ENCODE measurements at regions not wholly inside any gene's neighbourhood (a gene's known extent, or its start where the extent isn't known, plus 50 kb on each side); places are given as distances from the start of the nearest gene placed in this dataset.
"Not testable (repeated sequence)": the region's sequence is repeated elsewhere in the genome, so short reads cannot be mapped to it uniquely, and the experiment has no call there.

DNA sequence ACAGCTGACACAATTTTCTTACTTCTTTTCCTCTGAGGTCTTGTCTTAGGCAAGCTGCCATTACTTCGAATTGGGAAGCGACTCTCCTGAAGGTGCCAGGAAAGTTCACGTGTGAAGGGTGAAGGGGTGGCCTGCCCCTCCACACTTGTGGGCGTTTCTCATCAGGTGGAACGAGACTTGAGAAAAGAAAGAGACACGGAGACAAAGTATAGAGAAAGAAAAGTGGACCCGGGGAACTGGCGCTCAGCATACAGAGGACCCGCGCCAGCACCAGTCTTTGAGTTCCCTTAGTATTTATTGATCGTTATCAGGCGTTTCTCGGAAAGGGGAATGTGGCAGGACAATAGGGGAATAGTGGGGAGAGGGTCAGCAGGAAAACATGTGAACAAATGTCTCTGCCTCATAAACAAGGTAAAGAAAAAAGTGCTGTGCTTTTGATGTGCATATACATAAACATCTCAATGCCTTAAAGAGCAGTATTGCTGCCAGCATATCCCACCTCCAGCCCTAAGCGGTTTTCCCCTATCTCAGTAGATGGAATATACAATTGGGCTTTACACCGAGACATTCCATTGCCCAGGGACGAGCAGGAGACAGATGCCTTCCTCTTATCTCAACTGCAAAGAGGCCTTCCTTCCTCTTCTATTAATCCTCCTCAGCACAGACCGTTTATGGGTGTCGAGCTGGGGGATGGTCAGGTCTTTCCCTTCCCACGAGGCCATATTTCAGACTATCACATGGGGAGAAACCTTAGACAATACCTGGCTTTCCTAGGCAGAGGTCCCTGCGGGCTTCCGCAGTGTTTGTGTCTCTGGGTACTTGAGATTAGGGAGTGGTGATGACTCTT is 367.0 kb upstream of the SGCG start:
- not testable (repeated sequence) for H3K27me3 Mint-ChIP-seq; H3K27ac Mint-ChIP-seq; H3K36me3 Mint-ChIP-seq (ENCODE audit: low read depth); H3K4me3 Mint-ChIP-seq; H3K4me1 Mint-ChIP-seq (ENCODE audit: low read depth); H3K9me3 Mint-ChIP-seq

DNA sequence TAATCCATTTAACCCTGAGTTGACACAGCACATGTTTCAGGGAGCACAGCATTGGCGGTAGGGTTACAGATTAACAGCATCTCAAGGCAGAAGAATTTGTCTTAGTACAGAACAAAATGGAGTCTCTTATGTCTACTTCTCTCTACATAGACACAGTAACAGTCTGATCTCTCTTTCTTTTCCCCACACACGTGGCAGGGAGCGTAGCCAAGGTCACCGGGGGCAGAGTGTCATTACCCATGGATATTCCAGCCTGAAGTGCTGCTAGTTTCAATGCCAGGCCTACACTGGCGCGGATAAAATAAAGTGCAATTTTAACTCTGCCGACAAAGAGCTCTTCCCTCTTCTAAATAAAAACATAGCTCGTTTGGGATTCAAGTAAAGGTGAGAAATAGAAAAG is 366.3 kb upstream of the SGCG start:
- H3K9me3 Mint-ChIP-seq; H3K4me3 Mint-ChIP-seq; H3K27ac Mint-ChIP-seq; H3K36me3 Mint-ChIP-seq (ENCODE audit: low read depth); H3K4me1 Mint-ChIP-seq (ENCODE audit: low read depth); H3K27me3 Mint-ChIP-seq: not testable (repeated sequence)

GRCh38 chr13:22821589-22821988 is 359.2 kb upstream of the SGCG start:
- Mint-ChIP-seq H3K27me3 (peaks cover 9% of the 10 kb centered on the region), H3K9me3 (peaks cover 4% of the 10 kb centered on the region), H3K27ac (no peak overlapping the region), H3K4me3 (no peak overlapping the region), H3K4me1 (ENCODE audit: low read depth) (no peaks in the 10 kb centered on the region), H3K36me3 (ENCODE audit: low read depth) (no peaks in the 10 kb centered on the region)

GRCh38 chr13:22825186-22825585 is 355.6 kb upstream of the SGCG start:
- H3K4me3 Mint-ChIP-seq = no peak overlapping the region
- H3K27me3 Mint-ChIP-seq = peaks cover 6% of the 10 kb centered on the region
- H3K27ac Mint-ChIP-seq = no peak overlapping the region
- no peaks in the 10 kb centered on the region for H3K4me1 Mint-ChIP-seq (ENCODE audit: low read depth)
- no peaks in the 10 kb centered on the region for H3K36me3 Mint-ChIP-seq (ENCODE audit: low read depth)
- peaks cover under 1% of the 10 kb centered on the region for H3K9me3 Mint-ChIP-seq

GRCh38 chr13:22828081-22828480 is 352.7 kb upstream of the SGCG start:
- no peak overlapping the region for H3K27ac Mint-ChIP-seq
- no peak overlapping the region for H3K4me3 Mint-ChIP-seq
- no peaks in the 10 kb centered on the region for H3K9me3 Mint-ChIP-seq
- peaks cover 6% of the 10 kb centered on the region for H3K27me3 Mint-ChIP-seq
- H3K4me1 Mint-ChIP-seq (ENCODE audit: low read depth) = no peaks in the 10 kb centered on the region
- H3K36me3 Mint-ChIP-seq (ENCODE audit: low read depth) = no peaks in the 10 kb centered on the region

GRCh38 chr13:22836475-22836874 is 344.3 kb upstream of the SGCG start:
- no peak overlapping the region for H3K27ac Mint-ChIP-seq
- no peaks in the 10 kb centered on the region for H3K4me1 Mint-ChIP-seq (ENCODE audit: low read depth)
- peaks cover 5% of the 10 kb centered on the region for H3K9me3 Mint-ChIP-seq
- peaks cover 40% of the 10 kb centered on the region for H3K27me3 Mint-ChIP-seq
- H3K4me3 Mint-ChIP-seq = no peak overlapping the region
- no peaks in the 10 kb centered on the region for H3K36me3 Mint-ChIP-seq (ENCODE audit: low read depth)

GRCh38 chr13:22837980-22838647 is 342.7 kb upstream of the SGCG start:
- H3K9me3 Mint-ChIP-seq = peaks cover 5% of the 10 kb centered on the region
- H3K4me3 Mint-ChIP-seq = no peak overlapping the region
- H3K27me3 Mint-ChIP-seq = peaks cover 40% of the 10 kb centered on the region
- no peak overlapping the region for H3K27ac Mint-ChIP-seq
- no peaks in the 10 kb centered on the region for H3K4me1 Mint-ChIP-seq (ENCODE audit: low read depth)
- H3K36me3 Mint-ChIP-seq (ENCODE audit: low read depth) = no peaks in the 10 kb centered on the region

DNA sequence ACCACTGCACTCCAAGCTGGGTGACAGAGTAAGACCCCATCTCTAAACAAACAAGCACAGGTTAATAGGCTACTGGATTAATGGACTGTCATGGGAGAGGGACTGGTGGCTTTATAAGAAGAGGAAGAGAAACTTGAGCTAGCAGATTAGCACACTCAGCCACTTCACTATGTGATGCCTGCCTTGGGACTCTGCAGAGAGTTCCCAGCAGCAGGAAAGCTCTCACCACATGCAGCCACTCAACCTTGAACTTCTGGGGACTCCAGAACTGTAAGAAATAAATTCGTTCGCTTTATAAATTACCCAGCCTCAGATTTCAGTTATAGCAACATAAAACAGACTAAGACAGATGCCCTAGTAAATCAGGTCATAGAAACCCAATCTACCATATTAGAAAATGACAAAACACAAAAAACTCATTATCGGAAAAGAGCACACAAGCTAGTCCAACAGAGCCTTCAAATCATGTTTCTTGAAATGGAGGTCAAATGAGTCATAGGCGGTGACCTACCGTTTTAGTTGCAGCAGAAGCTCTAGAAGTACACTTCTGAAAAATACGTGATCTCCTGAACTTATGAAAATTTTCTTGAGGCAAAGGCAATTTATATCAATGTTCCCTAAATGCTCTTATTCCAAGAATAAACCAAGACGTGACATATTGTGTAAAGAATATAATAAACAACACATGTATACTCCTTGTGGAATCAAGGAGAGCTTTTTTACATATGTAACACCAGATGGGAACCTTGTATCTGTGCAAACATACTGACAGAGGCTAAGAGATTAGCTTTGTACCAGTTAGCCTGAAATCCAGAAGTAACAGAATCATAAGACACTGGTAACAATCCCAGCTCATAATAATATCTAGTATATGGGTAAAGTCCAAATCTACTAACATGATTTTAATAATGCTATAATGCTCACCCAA is 340.9 kb upstream of the SGCG start:
- Mint-ChIP-seq H3K4me3 (no peak overlapping the region), H3K36me3 (ENCODE audit: low read depth) (no peaks in the 10 kb centered on the region), H3K27me3 (peaks cover 40% of the 10 kb centered on the region), H3K4me1 (ENCODE audit: low read depth) (no peaks in the 10 kb centered on the region), H3K27ac (no peak overlapping the region), H3K9me3 (peaks cover 5% of the 10 kb centered on the region)

DNA sequence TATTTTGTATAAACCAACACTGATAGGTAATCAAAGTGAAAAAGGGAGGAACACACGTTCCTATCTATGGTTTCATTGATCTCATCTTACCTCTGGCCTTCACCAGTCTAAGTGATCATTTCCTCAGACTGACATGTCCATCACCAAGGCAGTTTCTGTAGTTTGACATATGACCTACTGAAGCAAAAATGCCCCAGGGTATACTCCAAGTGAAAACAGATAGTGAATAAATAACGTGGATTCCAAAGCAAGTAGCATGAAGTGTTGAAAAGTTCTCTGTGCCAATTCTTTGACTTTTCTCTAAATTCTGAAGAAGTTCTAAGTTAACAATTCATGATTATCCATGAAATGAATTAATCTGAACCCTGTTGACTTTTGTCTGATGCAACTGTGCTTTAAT is 334.2 kb upstream of the SGCG start:
- Mint-ChIP-seq H3K36me3 (ENCODE audit: low read depth) (no peaks in the 10 kb centered on the region), H3K4me3 (no peak overlapping the region), H3K9me3 (no peaks in the 10 kb centered on the region), H3K4me1 (ENCODE audit: low read depth) (no peaks in the 10 kb centered on the region), H3K27ac (no peak overlapping the region), H3K27me3 (no peaks in the 10 kb centered on the region)

DNA sequence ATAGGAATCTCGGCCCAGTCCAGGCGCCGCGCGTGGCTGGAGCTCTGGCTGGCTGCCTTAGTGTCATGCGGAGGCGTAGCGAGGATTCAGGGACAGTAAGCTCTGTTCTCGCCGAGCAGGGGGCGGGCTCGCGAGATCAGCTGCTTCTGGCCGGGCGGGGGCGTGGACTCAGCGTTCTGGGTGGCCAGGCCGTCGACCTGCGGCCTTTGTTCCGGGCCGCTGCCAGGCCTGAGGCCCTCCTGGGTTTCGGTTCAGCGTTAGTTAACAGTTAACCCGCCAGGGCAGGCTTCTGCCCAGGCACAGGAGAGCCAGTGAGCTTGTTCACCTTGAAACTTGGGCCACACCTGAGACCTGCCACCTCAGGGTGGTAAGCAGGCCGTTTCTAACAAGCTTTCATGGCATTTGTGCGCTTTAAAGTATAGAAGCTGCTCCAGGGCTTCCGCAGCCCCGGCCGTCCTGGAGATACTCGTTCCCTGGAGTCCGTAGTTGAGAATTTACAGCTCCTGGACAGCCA is 332.2 kb upstream of the SGCG start:
- H3K4me3 Mint-ChIP-seq = no peak overlapping the region
- H3K9me3 Mint-ChIP-seq = no peaks in the 10 kb centered on the region
- no peaks in the 10 kb centered on the region for H3K36me3 Mint-ChIP-seq (ENCODE audit: low read depth)
- no peaks in the 10 kb centered on the region for H3K27me3 Mint-ChIP-seq
- no peaks in the 10 kb centered on the region for H3K4me1 Mint-ChIP-seq (ENCODE audit: low read depth)
- H3K27ac Mint-ChIP-seq = no peak overlapping the region

DNA sequence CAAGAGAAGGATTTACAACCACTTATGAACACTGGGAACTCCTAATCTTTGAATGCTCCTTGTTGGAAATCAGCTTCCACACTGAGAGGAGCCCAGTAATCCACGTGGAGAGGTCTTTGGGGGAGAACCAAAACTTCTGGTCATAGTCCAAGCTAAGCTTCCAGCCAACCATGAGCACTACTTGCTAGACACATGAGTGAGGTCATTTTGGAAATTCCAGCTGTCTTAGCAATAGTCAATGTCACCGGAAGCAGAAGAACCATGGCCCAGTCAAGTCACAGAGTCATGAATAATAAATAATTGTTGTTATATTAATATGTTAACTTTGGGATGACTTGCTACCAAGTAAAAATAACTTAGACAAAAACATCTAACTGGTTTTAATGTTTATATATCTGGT is 324.9 kb upstream of the SGCG start:
- Mint-ChIP-seq H3K36me3 (ENCODE audit: low read depth) (no peaks in the 10 kb centered on the region), H3K4me1 (ENCODE audit: low read depth) (no peaks in the 10 kb centered on the region), H3K4me3 (no peak overlapping the region), H3K27ac (no peak overlapping the region), H3K27me3 (no peaks in the 10 kb centered on the region), H3K9me3 (no peaks in the 10 kb centered on the region)

- H3K27ac Mint-ChIP-seq; H3K9me3 Mint-ChIP-seq; H3K36me3 Mint-ChIP-seq (ENCODE audit: low read depth); H3K27me3 Mint-ChIP-seq; H3K4me1 Mint-ChIP-seq (ENCODE audit: low read depth); H3K4me3 Mint-ChIP-seq: not testable (repeated sequence)
Measured at GRCh38 chr13:22858980-22859379, 321.8 kb upstream of the SGCG start.

GRCh38 chr13:22859411-22859810 is 321.4 kb upstream of the SGCG start:
- not testable (repeated sequence) for H3K4me3 Mint-ChIP-seq; H3K9me3 Mint-ChIP-seq; H3K27me3 Mint-ChIP-seq; H3K4me1 Mint-ChIP-seq (ENCODE audit: low read depth); H3K36me3 Mint-ChIP-seq (ENCODE audit: low read depth); H3K27ac Mint-ChIP-seq

DNA sequence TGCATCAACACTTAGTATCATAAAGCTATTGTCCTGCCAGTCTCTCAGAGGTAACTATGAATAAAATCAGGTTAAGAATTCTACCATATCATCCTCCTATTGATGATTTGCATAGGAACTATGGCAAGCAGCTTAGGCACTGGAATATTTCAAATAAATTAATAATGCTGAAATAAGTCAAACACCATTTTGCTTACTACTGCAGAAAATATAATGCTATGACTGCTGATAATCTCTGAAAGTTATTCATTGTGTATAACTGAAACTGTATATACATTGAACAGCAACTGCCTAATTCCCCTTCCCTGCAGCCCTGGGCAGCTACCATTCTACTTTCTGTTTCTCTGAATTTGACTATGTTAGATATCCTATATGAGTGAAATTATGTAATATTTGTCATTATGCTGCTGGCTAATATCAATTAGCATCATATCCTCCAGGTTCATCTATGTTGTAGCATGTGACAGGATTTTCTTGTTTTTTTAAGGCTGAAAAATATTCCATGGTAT is 318.8 kb upstream of the SGCG start:
- H3K27me3 Mint-ChIP-seq = no peaks in the 10 kb centered on the region
- H3K27ac Mint-ChIP-seq = no peak overlapping the region
- H3K36me3 Mint-ChIP-seq (ENCODE audit: low read depth) = no peaks in the 10 kb centered on the region
- H3K9me3 Mint-ChIP-seq = no peaks in the 10 kb centered on the region
- no peak overlapping the region for H3K4me3 Mint-ChIP-seq
- no peaks in the 10 kb centered on the region for H3K4me1 Mint-ChIP-seq (ENCODE audit: low read depth)

DNA sequence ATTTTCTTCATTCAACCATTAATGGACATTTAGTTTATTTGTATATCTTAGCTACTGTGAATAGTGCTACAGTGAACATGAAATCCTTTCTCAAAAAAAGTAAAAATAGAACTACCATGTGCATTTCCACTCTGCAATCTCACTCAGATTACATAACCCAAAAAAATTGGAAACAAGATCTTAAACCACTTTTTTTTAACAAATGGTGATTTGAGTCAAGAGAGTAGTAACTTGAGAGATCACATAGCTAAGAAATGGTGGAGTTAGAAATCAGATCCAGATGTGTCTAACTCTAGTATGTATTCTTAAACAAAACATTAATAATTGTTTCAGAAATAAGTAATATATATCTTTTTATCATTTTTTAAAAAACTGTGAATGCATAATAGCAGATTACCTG is 318.3 kb upstream of the SGCG start:
- H3K36me3 Mint-ChIP-seq (ENCODE audit: low read depth) = no peaks in the 10 kb centered on the region
- no peak overlapping the region for H3K4me3 Mint-ChIP-seq
- no peaks in the 10 kb centered on the region for H3K9me3 Mint-ChIP-seq
- no peaks in the 10 kb centered on the region for H3K4me1 Mint-ChIP-seq (ENCODE audit: low read depth)
- H3K27me3 Mint-ChIP-seq = no peaks in the 10 kb centered on the region
- H3K27ac Mint-ChIP-seq = no peak overlapping the region
